ENCODE measurements at regions not wholly inside any gene's neighbourhood (a gene's known extent, or its start where the extent isn't known, plus 50 kb on each side); places are given as distances from the start of the nearest gene placed in this dataset.

DNA sequence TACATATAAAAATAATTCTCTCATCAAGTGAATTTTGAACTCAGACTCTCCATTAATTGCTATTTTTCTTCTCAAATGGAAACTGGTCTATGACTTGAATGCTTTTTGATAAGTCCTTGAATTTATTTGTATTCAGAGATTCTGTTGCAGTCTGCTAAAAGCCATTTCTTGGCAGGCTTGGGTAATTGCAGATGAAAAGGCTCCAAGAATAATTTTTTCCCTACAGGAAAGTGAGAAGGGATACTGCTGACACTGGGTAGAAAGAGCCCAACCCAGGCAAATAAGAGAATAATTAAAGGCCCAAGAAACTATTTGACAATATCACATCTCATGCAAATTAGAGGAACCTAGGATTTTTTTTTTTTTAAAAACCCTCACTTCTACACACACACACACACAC lies 246.5 kb upstream of the DDI1 start:
- TF ChIP-seq, protein P1, sequence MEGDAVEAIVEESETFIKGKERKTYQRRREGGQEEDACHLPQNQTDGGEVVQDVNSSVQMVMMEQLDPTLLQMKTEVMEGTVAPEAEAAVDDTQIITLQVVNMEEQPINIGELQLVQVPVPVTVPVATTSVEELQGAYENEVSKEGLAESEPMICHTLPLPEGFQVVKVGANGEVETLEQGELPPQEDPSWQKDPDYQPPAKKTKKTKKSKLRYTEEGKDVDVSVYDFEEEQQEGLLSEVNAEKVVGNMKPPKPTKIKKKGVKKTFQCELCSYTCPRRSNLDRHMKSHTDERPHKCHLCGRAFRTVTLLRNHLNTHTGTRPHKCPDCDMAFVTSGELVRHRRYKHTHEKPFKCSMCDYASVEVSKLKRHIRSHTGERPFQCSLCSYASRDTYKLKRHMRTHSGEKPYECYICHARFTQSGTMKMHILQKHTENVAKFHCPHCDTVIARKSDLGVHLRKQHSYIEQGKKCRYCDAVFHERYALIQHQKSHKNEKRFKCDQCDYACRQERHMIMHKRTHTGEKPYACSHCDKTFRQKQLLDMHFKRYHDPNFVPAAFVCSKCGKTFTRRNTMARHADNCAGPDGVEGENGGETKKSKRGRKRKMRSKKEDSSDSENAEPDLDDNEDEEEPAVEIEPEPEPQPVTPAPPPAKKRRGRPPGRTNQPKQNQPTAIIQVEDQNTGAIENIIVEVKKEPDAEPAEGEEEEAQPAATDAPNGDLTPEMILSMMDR (IDR thresholded peaks at IDR 0.05): no peak
- TF ChIP-seq POLR2AphosphoS5 (IDR thresholded peaks at IDR 0.05; ENCODE audit: low read depth, low read length): no peak
- TF ChIP-seq SIN3A (IDR thresholded peaks at IDR 0.05; ENCODE audit: borderline replicate concordance, insufficient read depth, low read depth, low read length): no peak
- TF ChIP-seq, protein P2, sequence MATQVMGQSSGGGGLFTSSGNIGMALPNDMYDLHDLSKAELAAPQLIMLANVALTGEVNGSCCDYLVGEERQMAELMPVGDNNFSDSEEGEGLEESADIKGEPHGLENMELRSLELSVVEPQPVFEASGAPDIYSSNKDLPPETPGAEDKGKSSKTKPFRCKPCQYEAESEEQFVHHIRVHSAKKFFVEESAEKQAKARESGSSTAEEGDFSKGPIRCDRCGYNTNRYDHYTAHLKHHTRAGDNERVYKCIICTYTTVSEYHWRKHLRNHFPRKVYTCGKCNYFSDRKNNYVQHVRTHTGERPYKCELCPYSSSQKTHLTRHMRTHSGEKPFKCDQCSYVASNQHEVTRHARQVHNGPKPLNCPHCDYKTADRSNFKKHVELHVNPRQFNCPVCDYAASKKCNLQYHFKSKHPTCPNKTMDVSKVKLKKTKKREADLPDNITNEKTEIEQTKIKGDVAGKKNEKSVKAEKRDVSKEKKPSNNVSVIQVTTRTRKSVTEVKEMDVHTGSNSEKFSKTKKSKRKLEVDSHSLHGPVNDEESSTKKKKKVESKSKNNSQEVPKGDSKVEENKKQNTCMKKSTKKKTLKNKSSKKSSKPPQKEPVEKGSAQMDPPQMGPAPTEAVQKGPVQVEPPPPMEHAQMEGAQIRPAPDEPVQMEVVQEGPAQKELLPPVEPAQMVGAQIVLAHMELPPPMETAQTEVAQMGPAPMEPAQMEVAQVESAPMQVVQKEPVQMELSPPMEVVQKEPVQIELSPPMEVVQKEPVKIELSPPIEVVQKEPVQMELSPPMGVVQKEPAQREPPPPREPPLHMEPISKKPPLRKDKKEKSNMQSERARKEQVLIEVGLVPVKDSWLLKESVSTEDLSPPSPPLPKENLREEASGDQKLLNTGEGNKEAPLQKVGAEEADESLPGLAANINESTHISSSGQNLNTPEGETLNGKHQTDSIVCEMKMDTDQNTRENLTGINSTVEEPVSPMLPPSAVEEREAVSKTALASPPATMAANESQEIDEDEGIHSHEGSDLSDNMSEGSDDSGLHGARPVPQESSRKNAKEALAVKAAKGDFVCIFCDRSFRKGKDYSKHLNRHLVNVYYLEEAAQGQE (IDR thresholded peaks at IDR 0.05; ENCODE audit: insufficient read depth in 1 of 2, low read depth in 2 of 2, low read length in 1 of 2): no peak
- no peak for TF ChIP-seq TCF7L2 (IDR thresholded peaks at IDR 0.05; ENCODE audit: low read depth, low read length)
